Gastrocnemius medialis (tissue), 4 donors: ENCODE measurements at regions not wholly inside any gene's neighbourhood (a gene's known extent, or its start where the extent isn't known, plus 50 kb on each side); places are given as distances from the start of the nearest gene placed in this dataset.

ENCODE experiments used
- ATAC-seq, 2 donors: fragments of 150-250 bp; one replicate each; pipeline ENCODE4 v1.9.1; 2016
- DNase-seq, 2 donors: peaks; one replicate each; pipeline ENCODE4 v3.0.0-alpha.2; 2019
- H3K27ac ChIP-seq, 4 donors: fragments of 200-600 bp; sonication (generic); 1 replicate in 1 of 4; 2 replicates in 3 of 4; pipeline ENCODE4 v1.5.1; 2016 to 2018; ENCODE audit warnings: mild to moderate bottlenecking in 2 of 4, moderate library complexity in 1 of 4
- H3K27me3 ChIP-seq, 3 donors: fragments of 200-600 bp; sonication (generic) in 2 of 3; 1 replicate in 1 of 3; 2 replicates in 2 of 3; pipeline versions ENCODE4 v1.5.1 to v1.6.0; 2016 to 2019; ENCODE audit warnings: mild to moderate bottlenecking in 1 of 3, moderate library complexity in 1 of 3
- H3K36me3 ChIP-seq, 2 donors: fragments of 200-600 bp; sonication (generic) in 1 of 2; one replicate each; pipeline ENCODE4 v1.5.1; 2017 to 2018
- H3K4me1 ChIP-seq, 2 donors: fragments of 200-600 bp; sonication (generic) in 1 of 2; one replicate each; pipeline ENCODE4 v1.5.1; 2016 to 2017; ENCODE audit warnings: mild to moderate bottlenecking in 2 of 2
- H3K4me3 ChIP-seq, 4 donors: fragments of 200-600 bp; sonication (generic) in 3 of 4; 1 replicate in 1 of 4; 2 replicates in 3 of 4; pipeline ENCODE4 v1.5.1; 2016 to 2019; ENCODE audit warnings: mild to moderate bottlenecking in 2 of 4
- H3K9me3 ChIP-seq, 3 donors: fragments of 200-600 bp; sonication (generic) in 2 of 3; 1 replicate in 1 of 3; 2 replicates in 2 of 3; pipeline ENCODE4 v1.5.1; 2016 to 2019
- CTCF ChIP-seq, 5 experiments: fragments of 450-650 bp in 3 of 5; fragments of 200-600 bp in 2 of 5; sonication (generic) in 2 of 5; IDR thresholded peaks in 4 of 5; conservative IDR thresholded peaks in 1 of 5; 1 replicate in 4 of 5; 2 replicates in 1 of 5; pipeline ENCODE4 v1.5.1; 2016 to 2019; ENCODE audit warnings: antibody characterized with exemption in 5 of 5, mild to moderate bottlenecking in 3 of 5, moderate library complexity in 3 of 5
- POLR2A ChIP-seq, 2 donors: fragments of 450-650 bp; IDR thresholded peaks; one replicate each; pipeline ENCODE4 v1.6.1; 2017; ENCODE audit warnings: antibody characterized with exemption in 2 of 2, mild to moderate bottlenecking in 2 of 2, moderate library complexity in 2 of 2
- in situ Hi-C, 4 donors: fragments of 200-750 bp; cut with MboI; loops; one replicate each; pipeline versions ENCODE4 v1.15.0 to v1.8.0; 2017; ENCODE audit warnings: low sequenced_read_pairs in 4 of 4
- intact Hi-C: fragments of 100-400 bp; cut with DNase I; formaldehyde crosslinking; loops from one replicate; pipeline ENCODE4 v1.15.1; 2023; ENCODE audit warnings: low total_unique reads

GRCh38 chr3:145145461-145145860 lies 1015.5 kb downstream of the PLOD2 start:
- no peaks in the 10 kb centered on the region for H3K4me1 ChIP-seq
- DNase-seq = no peak
- in situ Hi-C loops = no loop called here
- H3K27me3 ChIP-seq = no peaks in the 10 kb centered on the region
- no peaks in the 10 kb centered on the region for H3K9me3 ChIP-seq
- H3K36me3 ChIP-seq = no peaks in the 10 kb centered on the region
- no peak for ATAC-seq
- no peak overlapping the region for H3K4me3 ChIP-seq
- H3K27ac ChIP-seq = no peak overlapping the region
- intact Hi-C loops = no loop called here
- TF ChIP-seq CTCF (IDR thresholded peaks at IDR 0.05 in 4 of 5, conservative IDR thresholded peaks at IDR 0.05 in 1 of 5) = no peak
- no peak for TF ChIP-seq POLR2A (IDR thresholded peaks at IDR 0.05)

GRCh38 chr3:145159640-145160039 lies 1001.3 kb downstream of the PLOD2 start:
- DNase-seq = no peak
- intact Hi-C loops = no loop called here
- in situ Hi-C loops = no loop called here
- no peak for TF ChIP-seq POLR2A (IDR thresholded peaks at IDR 0.05)
- TF ChIP-seq CTCF (IDR thresholded peaks at IDR 0.05 in 4 of 5, conservative IDR thresholded peaks at IDR 0.05 in 1 of 5) = no peak
- no peak for ATAC-seq
- Histone ChIP-seq H3K4me1 (no peaks in the 10 kb centered on the region), H3K9me3 (no peaks in the 10 kb centered on the region), H3K27ac (no peak overlapping the region), H3K4me3 (no peak overlapping the region), H3K36me3 (no peaks in the 10 kb centered on the region), H3K27me3 (no peaks in the 10 kb centered on the region)

- H3K4me1 ChIP-seq = no peaks in the 10 kb centered on the region
- DNase-seq = no peak
- H3K9me3 ChIP-seq = no peaks in the 10 kb centered on the region
- H3K27ac ChIP-seq = no peak overlapping the region
- ATAC-seq = no peak
- no peak overlapping the region for H3K4me3 ChIP-seq
- H3K36me3 ChIP-seq = no peaks in the 10 kb centered on the region
- TF ChIP-seq CTCF (IDR thresholded peaks at IDR 0.05 in 4 of 5, conservative IDR thresholded peaks at IDR 0.05 in 1 of 5) (no peak), POLR2A (IDR thresholded peaks at IDR 0.05) (no peak)
- in situ Hi-C loops = no loop called here
- intact Hi-C loops = no loop called here
- no peaks in the 10 kb centered on the region for H3K27me3 ChIP-seq
Observed at GRCh38 chr3:145170121-145170520, 990.9 kb downstream of the PLOD2 start.

GRCh38 chr3:145175626-145176025 lies 985.4 kb downstream of the PLOD2 start:
- DNase-seq = no peak
- Histone ChIP-seq H3K27ac (no peak overlapping the region), H3K4me1 (no peaks in the 10 kb centered on the region), H3K9me3 (no peaks in the 10 kb centered on the region), H3K36me3 (no peaks in the 10 kb centered on the region), H3K27me3 (no peaks in the 10 kb centered on the region), H3K4me3 (no peak overlapping the region)
- intact Hi-C loops (no loop called here), in situ Hi-C loops (no loop called here)
- TF ChIP-seq POLR2A (IDR thresholded peaks at IDR 0.05) = no peak
- TF ChIP-seq CTCF (IDR thresholded peaks at IDR 0.05 in 4 of 5, conservative IDR thresholded peaks at IDR 0.05 in 1 of 5) = no peak
- no peak for ATAC-seq

GRCh38 chr3:145176907-145177306 lies 984.1 kb downstream of the PLOD2 start:
- Histone ChIP-seq H3K27ac (no peak overlapping the region), H3K9me3 (no peaks in the 10 kb centered on the region), H3K36me3 (no peaks in the 10 kb centered on the region), H3K4me3 (no peak overlapping the region), H3K27me3 (no peaks in the 10 kb centered on the region), H3K4me1 (no peaks in the 10 kb centered on the region)
- ATAC-seq = no peak
- intact Hi-C loops (no loop called here), in situ Hi-C loops (no loop called here)
- no peak for DNase-seq
- TF ChIP-seq CTCF (IDR thresholded peaks at IDR 0.05 in 4 of 5, conservative IDR thresholded peaks at IDR 0.05 in 1 of 5) (no peak), POLR2A (IDR thresholded peaks at IDR 0.05) (no peak)
